Panc1 (cell line): ENCODE measurements at regions not wholly inside any gene's neighbourhood (a gene's known extent, or its start where the extent isn't known, plus 50 kb on each side); places are given as distances from the start of the nearest gene placed in this dataset.
"Not testable (repeated sequence)": the region's sequence is repeated elsewhere in the genome, so short reads cannot be mapped to it uniquely, and the experiment has no call there.

Source experiments
- CTCF ChIP-seq: fragments of 450-650 bp; IDR thresholded peaks from 2 replicates; pipeline ENCODE4 v1.5.1; 2017; ENCODE audit warnings: mild to moderate bottlenecking
- POLR2AphosphoS5 ChIP-seq: IDR thresholded peaks from 2 replicates; pipeline ENCODE4 v1.6.1; 2012; ENCODE audit warnings: mild to moderate bottlenecking, low read depth, low read length, moderate library complexity
- REST ChIP-seq, 2 experiments: IDR thresholded peaks; 2 replicates each; pipeline ENCODE4 v1.6.1; 2011 to 2012; ENCODE audit warnings: low read depth in 2 of 2, control low read depth in 1 of 2, low read length in 1 of 2, mild to moderate bottlenecking in 1 of 2, moderate library complexity in 1 of 2; ENCODE audit not compliant: insufficient read depth in 1 of 2

GRCh38 chr14:106163812-106164211 is 637.4 kb downstream of the TMEM121 start:
- not testable (repeated sequence) for TF ChIP-seq CTCF; REST (IDR thresholded peaks at IDR 0.05; ENCODE audit: insufficient read depth in 1 of 2, low read depth in 2 of 2, low read length in 1 of 2); POLR2AphosphoS5
